GM19438 (cell line): ENCODE measurements at regions not wholly inside any gene's neighbourhood (a gene's known extent, or its start where the extent isn't known, plus 50 kb on each side); places are given as distances from the start of the nearest gene placed in this dataset.
A peak's percentile ranks its signal among the peaks of the same experiment; 100 is the strongest.
"Not testable (repeated sequence)": the region's sequence is repeated elsewhere in the genome, so short reads cannot be mapped to it uniquely, and the experiment has no call there.

Experiments
- ATAC-seq: cut with Tn5 transposase; IDR thresholded peaks from one replicate; pipeline ENCODE4 v1.9.1; 2021; ENCODE audit warnings: low read depth; ENCODE audit not compliant: unreplicated experiment

- ATAC-seq: no peak
Observed at GRCh38 chr16:17947165-17947564, 389.4 kb downstream of the NPIPA8 start.

- ATAC-seq: no peak
Observed at GRCh38 chr16:17945080-17945601, 391.4 kb downstream of the NPIPA8 start.

DNA sequence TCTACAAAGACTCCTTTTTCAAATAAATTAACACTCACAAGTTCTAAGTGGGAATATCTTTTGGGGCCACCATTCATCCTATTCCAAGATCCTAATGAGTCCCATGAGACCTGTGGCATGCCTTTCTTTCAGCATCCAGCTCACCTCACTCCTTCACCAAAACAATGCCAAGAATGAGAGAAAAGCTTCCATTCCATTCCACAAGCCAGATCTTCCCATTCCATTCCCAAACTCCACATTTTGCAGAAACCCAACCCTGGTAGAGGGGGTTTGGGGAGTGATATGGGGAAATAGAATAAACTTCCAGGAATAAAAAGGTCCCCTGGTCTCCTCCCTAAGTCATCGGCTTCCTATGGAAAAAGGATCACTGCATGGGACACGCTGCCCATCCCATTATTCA lies 392.2 kb downstream of the NPIPA8 start:
- no peak for ATAC-seq

- no peak for ATAC-seq
Observed at GRCh38 chr16:17942067-17942466, 394.5 kb downstream of the NPIPA8 start.

- ATAC-seq: no peak
Observed at GRCh38 chr16:17940584-17941364, 395.8 kb downstream of the NPIPA8 start.

DNA sequence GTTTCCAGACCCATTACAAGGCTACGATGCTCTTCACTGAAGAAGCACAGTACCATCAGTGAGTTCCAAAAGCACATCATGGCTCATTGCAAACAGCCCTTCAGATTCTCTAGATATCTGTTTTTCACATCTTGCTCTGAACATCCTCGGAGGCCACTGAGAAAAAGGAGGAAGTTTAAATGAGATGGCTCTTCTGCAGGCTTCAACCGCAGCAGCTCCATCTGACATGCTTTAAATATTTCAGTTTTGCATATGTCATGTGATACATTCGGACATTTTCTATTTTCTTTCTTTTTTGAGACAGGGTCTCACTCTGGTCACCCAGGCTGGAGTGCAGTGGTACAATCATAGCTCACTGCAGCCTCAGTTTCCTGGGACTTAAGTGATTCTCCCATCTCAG lies 396.8 kb downstream of the NPIPA8 start:
- ATAC-seq: no peak

- ATAC-seq: peak; percentile 67
Observed at GRCh38 chr16:17939122-17939536, 397.4 kb downstream of the NPIPA8 start.

GRCh38 chr16:17938546-17938945 lies 398.0 kb downstream of the NPIPA8 start:
- ATAC-seq: no peak

GRCh38 chr16:17936766-17937402 lies 399.7 kb downstream of the NPIPA8 start:
- ATAC-seq: no peak

DNA sequence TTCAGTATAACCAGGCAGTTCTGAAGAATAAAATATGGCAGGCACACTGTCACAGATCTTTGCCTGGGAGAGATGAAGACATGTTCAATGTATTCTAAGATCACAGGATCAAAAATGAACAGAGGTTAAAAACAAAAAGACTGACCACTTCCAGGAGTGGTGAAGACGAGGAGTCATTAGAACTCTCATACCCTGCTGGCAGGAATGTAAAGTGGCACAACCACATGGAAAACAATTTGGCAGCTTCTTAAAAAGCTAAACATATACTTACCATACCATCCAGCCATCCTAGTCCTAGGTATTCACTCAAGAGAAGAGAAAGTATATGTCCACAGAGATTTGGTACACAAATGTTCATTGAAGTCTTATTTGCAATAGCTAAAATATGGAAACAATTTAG lies 406.3 kb downstream of the NPIPA8 start:
- ATAC-seq: no peak

GRCh38 chr16:17926866-17927399 lies 409.6 kb downstream of the NPIPA8 start:
- no peak for ATAC-seq

GRCh38 chr16:17926461-17926860 lies 410.1 kb downstream of the NPIPA8 start:
- no peak for ATAC-seq

DNA sequence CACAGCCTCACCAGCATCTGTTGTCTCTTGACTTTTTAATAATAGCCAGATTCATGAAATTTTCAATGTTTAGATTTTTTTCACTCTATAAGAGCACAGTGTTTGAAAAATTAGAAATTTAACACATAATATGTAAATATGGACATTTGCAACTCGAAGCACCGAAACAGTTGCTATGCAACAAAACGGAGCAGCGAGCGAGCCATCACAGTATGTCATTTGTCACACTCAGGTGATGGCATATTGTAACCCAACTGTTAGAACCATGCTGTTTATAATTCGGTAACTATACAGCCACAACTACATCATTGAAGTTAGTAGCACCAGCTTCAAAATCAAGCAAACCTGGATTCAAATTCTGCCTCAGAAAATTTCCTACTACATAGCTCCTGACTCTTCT lies 410.8 kb downstream of the NPIPA8 start:
- no peak for ATAC-seq

DNA sequence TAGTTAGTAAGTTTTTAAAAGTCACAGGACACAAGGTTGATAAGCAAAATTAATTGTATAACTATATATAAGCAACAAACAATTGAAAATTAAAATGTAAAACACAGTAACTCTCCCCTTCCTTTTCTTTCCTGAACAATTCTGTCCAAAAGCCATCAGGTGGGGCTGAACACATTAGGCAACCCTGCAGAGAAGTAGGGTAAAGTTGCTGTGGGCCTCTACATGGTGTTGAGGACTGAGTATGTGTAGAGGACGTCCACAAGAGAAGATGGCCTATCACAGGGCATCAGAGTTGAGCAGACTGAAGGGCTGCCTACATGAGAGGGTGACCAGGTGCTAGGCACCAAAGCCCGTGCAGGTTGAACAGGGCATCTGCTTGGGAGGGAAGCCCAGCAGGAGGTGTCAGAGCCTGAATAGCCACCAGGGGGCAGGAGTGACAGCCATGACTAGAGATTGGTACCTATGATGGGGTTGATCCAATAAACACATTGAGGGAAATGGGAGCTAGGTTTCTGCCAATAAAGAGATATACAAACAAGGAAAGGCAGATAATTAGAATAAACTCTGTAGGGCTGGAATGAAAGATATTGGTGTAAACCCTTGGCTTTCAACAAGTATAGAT lies 415.1 kb downstream of the NPIPA8 start:
- ATAC-seq: no peak

GRCh38 chr16:17917316-17918019 lies 419.1 kb downstream of the NPIPA8 start:
- no peak for ATAC-seq

DNA sequence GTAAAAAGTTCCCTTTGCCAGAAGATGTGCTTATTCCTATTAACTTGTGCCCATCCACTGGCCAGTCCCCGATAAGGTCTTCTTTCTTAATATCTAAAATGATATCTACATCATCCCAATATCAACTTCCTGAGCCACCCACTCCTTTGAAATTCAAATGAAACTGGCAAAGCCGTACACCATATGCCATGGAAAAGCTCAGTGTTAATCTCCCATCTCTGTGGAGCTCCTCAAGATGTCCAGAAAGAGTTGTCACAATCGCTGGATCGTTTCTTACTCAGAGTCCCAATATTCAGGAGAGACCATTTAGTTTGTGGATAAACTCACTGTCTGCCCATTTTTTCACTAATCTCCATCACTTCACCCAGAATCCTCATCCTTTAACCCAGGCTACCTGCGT lies 420.7 kb downstream of the NPIPA8 start:
- no peak for ATAC-seq

GRCh38 chr16:17914168-17914567 lies 422.4 kb downstream of the NPIPA8 start:
- ATAC-seq: no peak

- ATAC-seq: not testable (repeated sequence)
Observed at GRCh38 chr16:17911578-17911977, 425.0 kb downstream of the NPIPA8 start.

DNA sequence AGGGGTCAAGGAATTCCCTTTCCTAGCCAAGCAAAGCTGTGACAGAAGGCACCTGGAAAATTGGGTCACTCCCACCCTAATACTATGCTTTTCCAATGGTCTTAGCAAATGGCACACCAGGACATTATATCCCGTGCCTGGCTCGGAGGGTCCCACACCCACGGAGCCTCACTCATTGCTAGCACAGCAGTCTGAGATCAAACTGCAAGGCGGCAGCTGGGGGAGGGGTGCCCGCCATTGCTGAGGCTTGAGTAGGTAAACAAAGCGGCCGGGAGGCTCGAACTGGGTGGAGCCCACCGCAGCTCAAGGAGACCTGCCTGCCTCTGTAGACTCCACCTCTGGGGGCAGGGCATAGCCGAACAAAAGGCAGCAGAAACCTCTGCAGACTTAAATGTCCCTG lies 429.9 kb downstream of the NPIPA8 start:
- not testable (repeated sequence) for ATAC-seq

GRCh38 chr16:17901309-17901708 lies 430.5 kb upstream of the XYLT1 start:
- ATAC-seq: no peak

DNA sequence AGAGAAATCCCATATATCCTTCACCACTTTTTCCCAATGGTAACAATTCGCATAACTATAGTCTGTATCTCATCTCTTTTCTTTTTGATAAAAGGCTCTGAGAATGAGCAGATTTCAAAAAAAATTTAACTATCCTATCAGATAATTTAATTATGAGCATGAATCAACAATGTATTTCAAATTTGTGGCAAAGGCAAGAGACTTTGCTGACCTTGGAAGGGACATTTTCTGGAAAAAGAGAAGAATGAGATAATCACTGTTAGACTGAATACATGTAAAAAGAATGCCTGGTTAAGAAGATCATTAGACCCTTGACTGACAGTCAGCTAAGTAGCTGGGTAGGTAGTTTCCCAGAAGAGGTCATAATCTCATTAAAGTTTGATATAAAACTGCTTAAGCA lies 428.4 kb upstream of the XYLT1 start:
- no peak for ATAC-seq
